A549 (cell line): ENCODE measurements at regions not wholly inside any gene's neighbourhood (a gene's known extent, or its start where the extent isn't known, plus 50 kb on each side); places are given as distances from the start of the nearest gene placed in this dataset.

Experiments
- EP300 ChIP-seq, 2 experiments: fragments of >200 bp; sonication (Bioruptor Twin); formaldehyde crosslinking; IDR thresholded peaks; 2 replicates in 1 of 2; 3 replicates in 1 of 2; pipeline ENCODE4 v1.6.1; 2016 to 2017
- POLR2A ChIP-seq: IDR thresholded peaks from 2 replicates; pipeline ENCODE4 v1.6.1; 2012; ENCODE audit warnings: mild to moderate bottlenecking, low read length
- POLR2AphosphoS2 ChIP-seq: conservative IDR thresholded peaks from 2 replicates; pipeline ENCODE4 v1.6.1; 2012; ENCODE audit warnings: low read length, improper control_type of control experiment, inconsistent platforms
- RFX5 ChIP-seq: fragments of 450-650 bp; IDR thresholded peaks from 2 replicates; pipeline ENCODE4 v1.7.1; 2014; ENCODE audit warnings: antibody characterized with exemption, mild to moderate bottlenecking, moderate library complexity
- TF ChIP-seq, protein P1 (sequence below): fragments of >200 bp; sonication (Bioruptor Twin); formaldehyde crosslinking; IDR thresholded peaks from 3 replicates; pipeline ENCODE4 v1.5.1; 2016

DNA sequence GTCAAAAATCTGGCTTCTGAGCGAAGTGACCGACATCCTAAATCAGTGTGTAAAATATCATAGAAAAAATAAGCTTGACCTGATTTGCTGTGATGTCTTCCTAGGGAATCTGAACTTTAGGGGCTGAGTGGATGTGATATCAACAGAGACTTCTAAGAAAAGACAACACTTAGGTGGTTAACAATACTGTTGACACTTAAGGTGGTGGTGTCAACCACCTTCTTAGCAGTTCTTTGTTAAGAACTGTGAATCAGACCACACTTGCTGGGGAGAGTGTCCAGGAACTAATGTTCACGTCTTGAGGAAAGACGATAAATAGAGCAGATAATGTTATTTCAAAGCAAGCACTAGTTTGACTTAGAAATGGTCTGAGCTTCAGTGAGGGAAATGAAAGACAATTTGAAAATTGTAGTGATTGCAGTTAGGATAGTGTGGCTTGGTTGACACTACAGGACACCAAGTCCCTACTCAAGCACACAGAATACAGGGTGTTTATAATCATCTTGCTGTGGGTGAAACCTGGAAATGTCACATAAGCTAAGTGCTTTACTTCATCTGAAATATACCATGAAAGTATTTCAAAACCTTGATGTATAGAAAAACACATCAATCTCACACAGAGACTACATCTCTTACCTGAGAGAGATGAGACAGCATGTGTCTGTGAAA lies 1936.5 kb downstream of the PCDH9 start:
- TF ChIP-seq, protein P1, sequence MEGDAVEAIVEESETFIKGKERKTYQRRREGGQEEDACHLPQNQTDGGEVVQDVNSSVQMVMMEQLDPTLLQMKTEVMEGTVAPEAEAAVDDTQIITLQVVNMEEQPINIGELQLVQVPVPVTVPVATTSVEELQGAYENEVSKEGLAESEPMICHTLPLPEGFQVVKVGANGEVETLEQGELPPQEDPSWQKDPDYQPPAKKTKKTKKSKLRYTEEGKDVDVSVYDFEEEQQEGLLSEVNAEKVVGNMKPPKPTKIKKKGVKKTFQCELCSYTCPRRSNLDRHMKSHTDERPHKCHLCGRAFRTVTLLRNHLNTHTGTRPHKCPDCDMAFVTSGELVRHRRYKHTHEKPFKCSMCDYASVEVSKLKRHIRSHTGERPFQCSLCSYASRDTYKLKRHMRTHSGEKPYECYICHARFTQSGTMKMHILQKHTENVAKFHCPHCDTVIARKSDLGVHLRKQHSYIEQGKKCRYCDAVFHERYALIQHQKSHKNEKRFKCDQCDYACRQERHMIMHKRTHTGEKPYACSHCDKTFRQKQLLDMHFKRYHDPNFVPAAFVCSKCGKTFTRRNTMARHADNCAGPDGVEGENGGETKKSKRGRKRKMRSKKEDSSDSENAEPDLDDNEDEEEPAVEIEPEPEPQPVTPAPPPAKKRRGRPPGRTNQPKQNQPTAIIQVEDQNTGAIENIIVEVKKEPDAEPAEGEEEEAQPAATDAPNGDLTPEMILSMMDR, result no peak
- TF ChIP-seq POLR2A (no peak), RFX5 (no peak), POLR2AphosphoS2 (no peak), EP300 (IDR thresholded peaks at IDR 0.05) (no peak)
